ENCODE measurements at regions not wholly inside any gene's neighbourhood (a gene's known extent, or its start where the extent isn't known, plus 50 kb on each side); places are given as distances from the start of the nearest gene placed in this dataset.

- TF ChIP-seq, protein P1, sequence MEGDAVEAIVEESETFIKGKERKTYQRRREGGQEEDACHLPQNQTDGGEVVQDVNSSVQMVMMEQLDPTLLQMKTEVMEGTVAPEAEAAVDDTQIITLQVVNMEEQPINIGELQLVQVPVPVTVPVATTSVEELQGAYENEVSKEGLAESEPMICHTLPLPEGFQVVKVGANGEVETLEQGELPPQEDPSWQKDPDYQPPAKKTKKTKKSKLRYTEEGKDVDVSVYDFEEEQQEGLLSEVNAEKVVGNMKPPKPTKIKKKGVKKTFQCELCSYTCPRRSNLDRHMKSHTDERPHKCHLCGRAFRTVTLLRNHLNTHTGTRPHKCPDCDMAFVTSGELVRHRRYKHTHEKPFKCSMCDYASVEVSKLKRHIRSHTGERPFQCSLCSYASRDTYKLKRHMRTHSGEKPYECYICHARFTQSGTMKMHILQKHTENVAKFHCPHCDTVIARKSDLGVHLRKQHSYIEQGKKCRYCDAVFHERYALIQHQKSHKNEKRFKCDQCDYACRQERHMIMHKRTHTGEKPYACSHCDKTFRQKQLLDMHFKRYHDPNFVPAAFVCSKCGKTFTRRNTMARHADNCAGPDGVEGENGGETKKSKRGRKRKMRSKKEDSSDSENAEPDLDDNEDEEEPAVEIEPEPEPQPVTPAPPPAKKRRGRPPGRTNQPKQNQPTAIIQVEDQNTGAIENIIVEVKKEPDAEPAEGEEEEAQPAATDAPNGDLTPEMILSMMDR (IDR thresholded peaks at IDR 0.05): no peak
- no peak for TF ChIP-seq POLR2A (IDR thresholded peaks at IDR 0.05)
These were observed 89.1 kb upstream of the SLC25A33 start for GRCh38 chr1:9449976-9450696.
